ENCODE measurements at regions not wholly inside any gene's neighbourhood (a gene's known extent, or its start where the extent isn't known, plus 50 kb on each side); places are given as distances from the start of the nearest gene placed in this dataset.

DNA sequence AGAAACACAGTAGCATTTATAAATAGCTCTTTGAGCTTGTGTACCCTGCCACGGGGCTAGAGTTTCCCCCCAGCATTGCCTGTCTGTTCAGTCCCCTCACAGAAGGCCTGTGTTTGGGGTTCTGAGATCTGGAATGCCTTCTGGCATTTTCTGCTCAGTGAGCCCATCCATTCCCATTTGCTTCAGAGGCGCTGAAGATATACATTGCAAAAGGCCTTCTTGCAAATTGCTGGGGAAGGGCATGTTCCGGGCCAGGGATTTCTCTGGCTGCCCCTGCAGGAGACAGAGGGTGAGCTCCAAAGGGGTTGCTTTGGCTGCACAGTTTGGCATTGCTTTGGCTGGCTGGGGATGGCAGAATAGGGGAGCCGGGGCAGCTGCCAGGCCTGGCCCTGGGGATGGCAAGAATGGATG lies 308.4 kb downstream of the MSX2 start:
- no peak overlapping the region for H3K4me3 ChIP-seq (ENCODE audit: low read depth, low read length)
- DNase-seq (ENCODE audit: low read depth) = no peak
- TF ChIP-seq POLR2A (IDR thresholded peaks at IDR 0.05; ENCODE audit: extremely low read depth, insufficient read length) (no peak), MAX (IDR thresholded peaks at IDR 0.05; ENCODE audit: low read depth, low read length) (no peak), MYC (IDR thresholded peaks at IDR 0.05; ENCODE audit: low read depth, low read length) (no peak), CTCF (IDR thresholded peaks at IDR 0.05; ENCODE audit: low read depth, low read length) (no peak)

DNA sequence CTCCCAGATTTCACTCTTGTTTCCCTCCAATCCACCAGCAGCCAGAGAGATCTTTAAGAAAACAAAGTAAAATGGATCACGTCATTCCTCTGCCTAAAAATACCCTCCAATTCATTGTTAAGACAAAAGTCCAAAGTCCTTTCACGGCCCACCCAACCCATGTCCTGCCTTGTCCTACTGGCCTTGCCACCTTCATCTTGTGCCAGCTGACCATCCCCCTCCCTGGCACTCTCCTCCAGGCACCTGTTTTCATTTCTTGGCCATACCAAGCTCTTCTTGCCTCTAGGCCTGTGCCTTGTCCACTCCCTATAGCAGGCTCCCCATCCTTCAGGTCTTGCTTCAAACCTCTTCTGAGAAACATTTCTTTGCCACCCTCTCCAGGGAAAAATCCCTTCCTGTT lies 307.6 kb downstream of the MSX2 start:
- no peak for DNase-seq (ENCODE audit: low read depth)
- H3K4me3 ChIP-seq (ENCODE audit: low read depth, low read length) = no peak overlapping the region
- TF ChIP-seq POLR2A (IDR thresholded peaks at IDR 0.05; ENCODE audit: extremely low read depth, insufficient read length) = no peak
- no peak for TF ChIP-seq MYC (IDR thresholded peaks at IDR 0.05; ENCODE audit: low read depth, low read length)
- TF ChIP-seq MAX (IDR thresholded peaks at IDR 0.05; ENCODE audit: low read depth, low read length) = no peak
- no peak for TF ChIP-seq CTCF (IDR thresholded peaks at IDR 0.05; ENCODE audit: low read depth, low read length)

- DNase-seq (ENCODE audit: low read depth) = no peak
- no peak overlapping the region for H3K4me3 ChIP-seq (ENCODE audit: low read depth, low read length)
- TF ChIP-seq POLR2A (IDR thresholded peaks at IDR 0.05; ENCODE audit: extremely low read depth, insufficient read length) = no peak
- no peak for TF ChIP-seq MYC (IDR thresholded peaks at IDR 0.05; ENCODE audit: low read depth, low read length)
- no peak for TF ChIP-seq CTCF (IDR thresholded peaks at IDR 0.05; ENCODE audit: low read depth, low read length)
- no peak for TF ChIP-seq MAX (IDR thresholded peaks at IDR 0.05; ENCODE audit: low read depth, low read length)
These were observed 303.0 kb downstream of the MSX2 start for GRCh38 chr5:175027390-175027789.

DNA sequence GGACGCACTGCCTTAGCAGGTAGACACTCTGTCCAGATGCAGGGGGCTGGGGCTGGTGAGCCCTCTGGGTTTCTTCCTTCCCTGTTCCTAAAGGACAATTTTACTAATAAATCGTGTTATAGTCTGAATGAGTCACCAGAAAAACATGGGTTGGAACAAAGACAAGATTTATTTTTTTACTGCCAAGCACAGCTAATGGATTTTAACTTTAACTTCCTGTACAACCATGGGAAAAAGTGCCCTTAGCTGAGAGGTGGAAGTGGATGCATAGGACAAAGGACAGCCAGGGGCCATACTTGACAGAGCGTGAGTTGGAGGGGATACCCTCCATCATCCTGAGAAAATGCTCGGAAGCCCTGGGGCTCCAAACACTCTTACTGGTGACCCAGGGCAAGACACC lies 300.7 kb downstream of the MSX2 start:
- H3K4me3 ChIP-seq (ENCODE audit: low read depth, low read length) = no peak overlapping the region
- no peak for DNase-seq (ENCODE audit: low read depth)

GRCh38 chr5:175021841-175022625 lies 297.7 kb downstream of the MSX2 start:
- no peak for DNase-seq (ENCODE audit: low read depth)
- TF ChIP-seq MYC (IDR thresholded peaks at IDR 0.05; ENCODE audit: low read depth, low read length) = no peak
- no peak for TF ChIP-seq MAX (IDR thresholded peaks at IDR 0.05; ENCODE audit: low read depth, low read length)
- TF ChIP-seq POLR2A (IDR thresholded peaks at IDR 0.05; ENCODE audit: extremely low read depth, insufficient read length) = no peak
- no peak for TF ChIP-seq CTCF (IDR thresholded peaks at IDR 0.05; ENCODE audit: low read depth, low read length)
- H3K4me3 ChIP-seq (ENCODE audit: low read depth, low read length) = no peak overlapping the region

More for the DNA sequence above, 300.7 kb downstream of the MSX2 start:
- no peak for TF ChIP-seq POLR2A (IDR thresholded peaks at IDR 0.05; ENCODE audit: extremely low read depth, insufficient read length)
- TF ChIP-seq MYC (IDR thresholded peaks at IDR 0.05; ENCODE audit: low read depth, low read length) = no peak
- no peak for TF ChIP-seq CTCF (IDR thresholded peaks at IDR 0.05; ENCODE audit: low read depth, low read length)
- TF ChIP-seq MAX (IDR thresholded peaks at IDR 0.05; ENCODE audit: low read depth, low read length) = no peak

All from NB4 (cell line).